Caco-2 (cell line): ENCODE measurements at regions not wholly inside any gene's neighbourhood (a gene's known extent, or its start where the extent isn't known, plus 50 kb on each side); places are given as distances from the start of the nearest gene placed in this dataset.

ENCODE experiments used
- BruUV-seq: library from RNA; stranded (reverse); fragments of 400-500 nt; replicated peaks from 2 replicates; lab custom pipeline; 2021; lab: Mats Ljungman, UMichigan
- CTCF ChIA-PET: fragments of 300-600 bp; sonication (Branson Sonifier 250); formaldehyde crosslinking; loops from one replicate; lab custom pipeline; 2022; ENCODE audit warnings: antibody characterized with exemption; lab: Charles Lee
- POLR2A ChIA-PET: fragments of 300-600 bp; sonication (Branson Sonifier 250); formaldehyde crosslinking; loops from one replicate; lab custom pipeline; 2022; ENCODE audit warnings: antibody characterized with exemption; lab: Charles Lee
- DNase-seq, 2 experiments: peaks; one replicate each; pipeline versions ENCODE4 v3.0.0 to v3.0.0-alpha.2; 2020 to 2022
- H3K27me3 ChIP-seq: replicated peaks from 2 replicates; pipeline ENCODE4 v1.6.0; 2011; ENCODE audit warnings: low read length; ENCODE audit not compliant: control insufficient read depth, insufficient read depth
- H3K36me3 ChIP-seq: 2 replicates; pipeline ENCODE4 v1.5.1; 2011; ENCODE audit warnings: low read length; ENCODE audit not compliant: control insufficient read depth, insufficient read depth
- H3K4me1 ChIP-seq: fragments of 250-450 bp; sonication (Bioruptor Pico); 2 replicates; pipeline ENCODE4 v1.5.1; 2020; ENCODE audit warnings: mild to moderate bottlenecking
- H3K4me3 ChIP-seq: 2 replicates; pipeline ENCODE4 v1.5.1; 2011; ENCODE audit warnings: low read depth, mild to moderate bottlenecking, control low read depth, low read length
- H3K9me3 ChIP-seq: fragments of 250-450 bp; sonication (Bioruptor Pico); 2 replicates; pipeline ENCODE4 v1.5.1; 2020; ENCODE audit warnings: mild to moderate bottlenecking, moderate library complexity
- H3K27ac Mint-ChIP-seq: one replicate; pipeline ENCODE4 v1.8.0; 2022; ENCODE audit warnings: mixed read lengths; ENCODE audit not compliant: unreplicated experiment
- H3K27me3 Mint-ChIP-seq: one replicate; pipeline ENCODE4 v1.8.0; 2022; ENCODE audit warnings: mixed read lengths; ENCODE audit not compliant: insufficient read depth, unreplicated experiment
- H3K36me3 Mint-ChIP-seq: one replicate; pipeline ENCODE4 v1.8.0; 2022; ENCODE audit warnings: mild to moderate bottlenecking, mixed read lengths; ENCODE audit not compliant: insufficient read depth, unreplicated experiment
- H3K4me1 Mint-ChIP-seq: one replicate; pipeline ENCODE4 v1.8.0; 2022; ENCODE audit warnings: low read depth, mixed read lengths; ENCODE audit not compliant: unreplicated experiment
- H3K4me3 Mint-ChIP-seq: one replicate; pipeline ENCODE4 v1.8.0; 2022; ENCODE audit warnings: mild to moderate bottlenecking, moderate library complexity, mixed read lengths; ENCODE audit not compliant: unreplicated experiment
- H3K9me3 Mint-ChIP-seq: one replicate; pipeline ENCODE4 v1.8.0; 2022; ENCODE audit warnings: mixed read lengths; ENCODE audit not compliant: unreplicated experiment
- intact Hi-C: fragments of 100-400 bp; cut with micrococcal nuclease; formaldehyde crosslinking; loops from one replicate; pipeline ENCODE4 v1.10.0; 2022; ENCODE audit not compliant: unreplicated experiment
- TF ChIP-seq, protein P1 (sequence below), 2 experiments: fragments of 200-600 bp in 1 of 2; IDR thresholded peaks; 1 replicate in 1 of 2; 2 replicates in 1 of 2; pipeline versions ENCODE4 v1.5.1 to v1.8.0; 2011 to 2022; ENCODE audit warnings: antibody characterized with exemption in 1 of 2, control low read depth in 1 of 2, inconsistent platforms in 1 of 2, low read depth in 1 of 2, low read length in 1 of 2, mild to moderate bottlenecking in 1 of 2, moderate library complexity in 1 of 2; ENCODE audit not compliant: insufficient read depth in 1 of 2, severe bottlenecking in 1 of 2, unreplicated experiment in 1 of 2

DNA sequence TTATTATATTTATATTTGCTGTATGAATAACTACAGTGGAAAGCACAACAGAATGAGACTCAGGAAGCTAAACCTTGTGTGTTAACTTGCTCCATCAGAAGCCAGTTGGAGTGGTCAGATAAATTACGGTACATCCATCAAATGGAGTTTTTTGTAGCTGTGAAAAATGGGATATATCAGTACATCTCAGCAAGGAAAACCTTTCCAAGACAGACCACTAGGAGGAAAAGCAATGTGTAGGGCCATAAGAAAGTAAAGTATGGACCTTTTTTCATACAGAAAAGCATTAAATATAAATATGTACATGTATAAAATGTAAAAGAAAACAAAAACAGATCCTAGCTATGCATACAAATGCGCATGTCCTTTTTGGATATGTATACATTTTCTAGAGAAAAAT, 403.8 kb upstream of the CDH11 start:
- Histone ChIP-seq H3K9me3 (no peaks in the 10 kb centered on the region), H3K4me3 (no peak overlapping the region), H3K36me3 (no peaks in the 10 kb centered on the region), H3K27me3 (no peaks in the 10 kb centered on the region), H3K4me1 (no peaks in the 10 kb centered on the region)
- intact Hi-C loops = no loop called here
- POLR2A ChIA-PET = no interaction called here
- TF ChIP-seq, protein P1, sequence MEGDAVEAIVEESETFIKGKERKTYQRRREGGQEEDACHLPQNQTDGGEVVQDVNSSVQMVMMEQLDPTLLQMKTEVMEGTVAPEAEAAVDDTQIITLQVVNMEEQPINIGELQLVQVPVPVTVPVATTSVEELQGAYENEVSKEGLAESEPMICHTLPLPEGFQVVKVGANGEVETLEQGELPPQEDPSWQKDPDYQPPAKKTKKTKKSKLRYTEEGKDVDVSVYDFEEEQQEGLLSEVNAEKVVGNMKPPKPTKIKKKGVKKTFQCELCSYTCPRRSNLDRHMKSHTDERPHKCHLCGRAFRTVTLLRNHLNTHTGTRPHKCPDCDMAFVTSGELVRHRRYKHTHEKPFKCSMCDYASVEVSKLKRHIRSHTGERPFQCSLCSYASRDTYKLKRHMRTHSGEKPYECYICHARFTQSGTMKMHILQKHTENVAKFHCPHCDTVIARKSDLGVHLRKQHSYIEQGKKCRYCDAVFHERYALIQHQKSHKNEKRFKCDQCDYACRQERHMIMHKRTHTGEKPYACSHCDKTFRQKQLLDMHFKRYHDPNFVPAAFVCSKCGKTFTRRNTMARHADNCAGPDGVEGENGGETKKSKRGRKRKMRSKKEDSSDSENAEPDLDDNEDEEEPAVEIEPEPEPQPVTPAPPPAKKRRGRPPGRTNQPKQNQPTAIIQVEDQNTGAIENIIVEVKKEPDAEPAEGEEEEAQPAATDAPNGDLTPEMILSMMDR (IDR thresholded peaks at IDR 0.05; ENCODE audit: insufficient read depth in 1 of 2, low read depth in 1 of 2, low read length in 1 of 2, severe bottlenecking in 1 of 2, unreplicated experiment in 1 of 2) = no peak
- H3K36me3 Mint-ChIP-seq = no peaks in the 10 kb centered on the region
- no peak overlapping the region for H3K27ac Mint-ChIP-seq
- H3K4me1 Mint-ChIP-seq = no peaks in the 10 kb centered on the region
- no peaks in the 10 kb centered on the region for H3K9me3 Mint-ChIP-seq
- no peak for DNase-seq
- H3K4me3 Mint-ChIP-seq = no peak overlapping the region
- H3K27me3 Mint-ChIP-seq = peaks cover 10% of the 10 kb centered on the region
- BruUV-seq = no TSS peak
- CTCF ChIA-PET = no interaction called here

DNA sequence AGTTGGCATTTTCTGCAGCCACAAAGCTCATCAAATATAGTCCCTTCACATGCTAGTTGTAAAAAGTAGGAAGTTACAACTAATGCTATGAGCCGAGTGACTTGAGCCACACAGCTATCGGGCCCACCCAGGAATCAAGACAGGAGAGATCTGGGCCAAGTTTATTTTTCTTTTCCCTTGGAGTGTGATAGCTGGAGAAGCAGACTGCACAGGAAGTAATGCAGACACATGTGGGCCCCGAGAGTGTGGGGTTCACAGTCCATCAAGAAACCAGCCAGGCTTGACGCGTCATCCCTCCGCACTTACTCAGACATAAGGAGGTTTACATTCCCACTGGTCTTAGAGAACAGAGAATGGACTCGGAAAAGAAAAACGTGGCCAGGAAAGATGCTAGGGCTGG, 403.1 kb upstream of the CDH11 start:
- no peaks in the 10 kb centered on the region for H3K9me3 Mint-ChIP-seq
- intact Hi-C loops = no loop called here

DNA sequence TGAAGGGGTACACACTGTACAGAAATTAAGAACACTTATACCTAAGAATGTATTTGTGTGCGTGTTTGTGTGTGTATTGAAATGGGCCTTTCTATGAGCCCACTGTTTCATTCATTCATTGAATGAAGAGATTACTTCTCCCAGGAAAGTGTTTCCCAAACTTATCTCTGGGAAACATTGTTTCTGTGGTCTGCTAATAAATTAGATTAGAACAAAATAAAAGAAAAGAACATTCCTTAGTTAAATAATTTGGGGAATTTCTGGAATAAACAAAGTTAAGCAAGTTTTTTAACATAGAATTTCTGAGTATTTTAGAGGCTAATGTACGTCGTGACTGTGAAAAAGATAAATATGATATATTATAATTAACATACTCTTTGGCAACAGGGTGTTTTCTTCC, 402.4 kb upstream of the CDH11 start:
- H3K36me3 ChIP-seq = no peaks in the 10 kb centered on the region
- Mint-ChIP-seq H3K4me3 (no peak overlapping the region), H3K27ac (no peak overlapping the region), H3K9me3 (no peaks in the 10 kb centered on the region), H3K36me3 (no peaks in the 10 kb centered on the region), H3K27me3 (peaks cover 14% of the 10 kb centered on the region), H3K4me1 (no peaks in the 10 kb centered on the region)
- no peak overlapping the region for H3K4me3 ChIP-seq
- intact Hi-C loops = no loop called here
- no peaks in the 10 kb centered on the region for H3K9me3 ChIP-seq
- no peaks in the 10 kb centered on the region for H3K27me3 ChIP-seq
- ChIA-PET CTCF (no interaction called here), POLR2A (no interaction called here)
- no TSS peak for BruUV-seq
- no peak for DNase-seq
- TF ChIP-seq, protein P1 (IDR thresholded peaks at IDR 0.05; ENCODE audit: insufficient read depth in 1 of 2, low read depth in 1 of 2, low read length in 1 of 2, severe bottlenecking in 1 of 2, unreplicated experiment in 1 of 2) = no peak
- H3K4me1 ChIP-seq = no peaks in the 10 kb centered on the region

More for the DNA sequence above, 403.1 kb upstream of the CDH11 start:
- TF ChIP-seq, protein P1 (IDR thresholded peaks at IDR 0.05; ENCODE audit: insufficient read depth in 1 of 2, low read depth in 1 of 2, low read length in 1 of 2, severe bottlenecking in 1 of 2, unreplicated experiment in 1 of 2) = no peak
- no peak overlapping the region for H3K4me3 ChIP-seq
- no peaks in the 10 kb centered on the region for H3K4me1 ChIP-seq
- ChIA-PET CTCF (no interaction called here), POLR2A (no interaction called here)
- no peak overlapping the region for H3K27ac Mint-ChIP-seq
- no peaks in the 10 kb centered on the region for H3K9me3 ChIP-seq
- H3K27me3 ChIP-seq = no peaks in the 10 kb centered on the region
- DNase-seq = no peak
- H3K36me3 Mint-ChIP-seq = no peaks in the 10 kb centered on the region
- H3K27me3 Mint-ChIP-seq = peaks cover 10% of the 10 kb centered on the region
- H3K36me3 ChIP-seq = no peaks in the 10 kb centered on the region
- no TSS peak for BruUV-seq
- no peaks in the 10 kb centered on the region for H3K4me1 Mint-ChIP-seq
- H3K4me3 Mint-ChIP-seq = no peak overlapping the region
